ENCODE measurements at regions not wholly inside any gene's neighbourhood (a gene's known extent, or its start where the extent isn't known, plus 50 kb on each side); places are given as distances from the start of the nearest gene placed in this dataset.
"Not testable (repeated sequence)": the region's sequence is repeated elsewhere in the genome, so short reads cannot be mapped to it uniquely, and the experiment has no call there.

DNA sequence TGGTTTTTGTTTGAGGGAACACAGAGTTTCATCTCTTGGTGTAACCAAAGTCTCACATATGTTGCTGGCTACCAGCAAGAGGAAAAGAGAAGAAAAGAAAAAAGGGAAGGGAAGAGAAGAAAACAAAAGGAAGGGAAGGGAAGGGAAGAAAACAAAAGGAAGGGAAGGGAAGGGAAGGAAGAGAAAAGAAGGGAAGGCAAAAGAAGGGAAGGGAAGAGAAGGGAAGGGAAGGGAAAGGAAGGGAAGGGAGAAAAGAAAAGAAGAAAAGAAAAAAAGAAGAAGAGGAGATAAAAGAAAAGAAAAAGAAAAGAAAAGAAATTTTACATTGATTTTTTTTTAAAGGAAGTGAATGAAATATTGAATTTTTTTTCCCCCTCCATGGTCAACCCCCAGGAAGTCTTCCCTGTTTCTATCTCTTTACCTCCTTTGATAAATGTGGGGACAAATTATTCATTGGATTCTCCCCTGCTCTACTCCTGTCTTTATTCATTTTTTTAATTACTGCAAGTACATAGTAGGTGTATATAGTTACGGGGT is 228.0 kb downstream of the SHOX start:
- POLR2A ChIA-PET = no interaction called here
- peaks cover 0 to 10% (median 0%) of the 10 kb centered on the region in 5 donors for H3K27me3 Mint-ChIP-seq
- H3K27ac Mint-ChIP-seq = no peak overlapping the region
- no peaks in the 10 kb centered on the region for H3K4me1 Mint-ChIP-seq
- no peak for ATAC-seq
- H3K4me3 Mint-ChIP-seq = no peak overlapping the region
- H3K36me3 Mint-ChIP-seq = no peaks in the 10 kb centered on the region
- DNase-seq = no peak
- peaks cover 0 to 26% (median 8%) of the 10 kb centered on the region in 9 donors for H3K9me3 Mint-ChIP-seq

DNA sequence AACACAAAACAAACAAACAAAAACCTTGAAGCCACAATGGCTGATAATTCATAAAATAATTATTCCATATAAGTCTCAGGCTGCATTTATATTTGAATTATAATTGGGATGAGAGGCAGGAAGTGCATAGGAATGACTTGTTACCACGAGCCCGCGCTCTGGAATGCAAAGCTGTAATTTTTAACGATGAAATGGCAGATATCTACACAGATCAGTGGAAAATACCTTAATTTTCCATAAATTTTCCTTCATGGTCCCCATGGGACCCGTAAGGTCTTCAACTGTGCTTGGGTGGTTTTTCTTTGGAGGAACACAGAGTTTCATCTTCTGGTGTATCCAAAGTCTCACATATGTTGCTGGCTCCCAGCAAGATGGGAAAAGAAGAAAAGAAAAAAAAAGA is 226.8 kb downstream of the SHOX start:
- no peak overlapping the region for H3K4me3 Mint-ChIP-seq

DNA sequence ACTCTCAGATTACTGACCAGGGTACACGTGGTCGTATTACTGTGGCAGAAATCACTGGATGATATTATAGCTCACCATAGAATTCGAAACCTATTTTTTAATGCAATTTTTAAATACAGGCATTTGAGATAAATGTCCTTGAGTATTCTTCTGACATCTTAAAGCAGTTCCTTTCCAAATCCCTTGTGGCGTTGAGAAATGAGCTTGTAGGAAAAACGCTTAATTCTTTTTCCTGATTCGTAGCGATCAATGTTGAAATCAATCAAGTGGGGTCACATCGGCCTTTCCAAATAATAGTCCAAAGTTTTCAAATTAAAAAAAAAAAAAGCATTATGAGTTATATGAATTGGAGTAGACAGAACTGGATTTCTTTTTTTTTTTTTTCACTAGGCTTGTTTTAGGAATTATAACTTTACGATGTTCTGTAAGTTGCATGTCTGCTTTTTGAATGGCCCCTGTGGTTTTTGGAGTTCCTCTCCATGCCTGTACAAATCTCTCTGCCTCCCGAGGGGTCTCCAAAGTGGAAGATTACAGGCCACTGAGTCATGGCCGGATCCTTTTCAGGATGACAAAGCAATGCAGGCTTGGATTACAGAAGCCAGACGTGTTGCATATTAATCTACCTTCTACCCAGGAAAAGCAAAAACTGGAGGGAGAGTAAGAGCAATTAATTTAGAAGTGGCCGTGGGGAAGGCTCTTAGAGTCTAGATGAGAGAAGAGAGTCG is 226.1 kb downstream of the SHOX start:
- peaks cover 0 to 10% (median 0%) of the 10 kb centered on the region in 5 donors for H3K27me3 Mint-ChIP-seq

More for the DNA sequence above, 226.8 kb downstream of the SHOX start:
- DNase-seq (no peak), ATAC-seq (no peak)
- Mint-ChIP-seq H3K9me3 (peaks cover 2 to 26% (median 10%) of the 10 kb centered on the region in 9 donors), H3K36me3 (no peaks in the 10 kb centered on the region), H3K27ac (no peak overlapping the region), H3K4me1 (no peaks in the 10 kb centered on the region), H3K27me3 (peaks cover 0 to 10% (median 0%) of the 10 kb centered on the region in 5 donors)
- POLR2A ChIA-PET = no interaction called here

DNA sequence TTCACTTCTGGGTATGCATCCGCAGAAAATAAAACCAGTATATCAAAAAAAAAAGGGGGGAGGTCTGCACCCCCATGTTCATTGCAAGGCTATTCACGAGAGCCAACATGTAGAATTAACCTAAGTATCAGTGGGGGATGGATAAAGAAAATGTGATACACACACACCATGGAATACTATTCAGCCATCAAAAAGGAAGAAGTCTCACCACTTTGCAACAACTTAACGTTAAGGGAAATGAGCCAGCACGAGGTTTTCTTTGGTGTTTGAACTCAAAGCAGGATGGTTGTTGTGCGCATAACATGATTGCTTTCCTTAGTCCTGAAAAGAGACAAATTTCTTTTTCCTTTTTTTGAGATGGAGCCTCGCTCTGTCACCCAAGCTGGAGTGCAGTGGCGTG is 222.7 kb downstream of the SHOX start:
- Mint-ChIP-seq H3K27me3 (peaks cover 0 to 14% (median 1%) of the 10 kb centered on the region in 5 donors), H3K27ac (no peak overlapping the region), H3K4me1 (peaks cover 16 to 25% (median 21%) of the 10 kb centered on the region in 4 donors), H3K9me3 (peaks cover 0 to 16% (median 7%) of the 10 kb centered on the region in 9 donors), H3K36me3 (no peaks in the 10 kb centered on the region), H3K4me3 (no peak overlapping the region)
- POLR2A ChIA-PET = no interaction called here
- DNase-seq (no peak), ATAC-seq (no peak)

More for the DNA sequence above, 226.1 kb downstream of the SHOX start:
- Mint-ChIP-seq H3K9me3 (peaks cover 2 to 26% (median 8%) of the 10 kb centered on the region in 9 donors), H3K4me3 (no peak overlapping the region), H3K27ac (no peak overlapping the region), H3K36me3 (no peaks in the 10 kb centered on the region), H3K4me1 (no peaks in the 10 kb centered on the region)
- POLR2A ChIA-PET = no interaction called here
- ATAC-seq (no peak), DNase-seq (no peak)

DNA sequence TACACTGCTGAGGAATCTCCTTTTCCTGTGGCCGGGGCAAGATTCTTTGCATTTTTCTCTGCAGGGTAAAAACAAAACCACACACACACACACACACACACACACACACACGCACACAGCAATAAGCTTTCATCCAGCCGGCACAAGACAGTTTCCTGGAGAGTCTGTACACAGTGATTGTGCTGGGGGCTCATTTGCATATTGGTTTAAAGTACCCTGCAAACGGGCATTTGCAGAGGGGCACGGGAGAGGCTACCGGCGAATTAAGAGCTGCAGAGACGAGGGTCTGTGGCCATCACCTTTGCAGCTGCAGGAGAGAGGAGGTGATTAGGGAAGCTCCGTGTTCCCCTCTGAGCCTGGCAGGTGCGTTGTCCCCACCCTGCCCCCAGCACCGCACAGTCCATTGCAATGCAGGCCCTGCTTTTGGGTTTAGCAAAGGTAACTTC is 219.9 kb downstream of the SHOX start:
- H3K4me1 Mint-ChIP-seq = peaks cover 16 to 25% (median 21%) of the 10 kb centered on the region in 4 donors
- no peaks in the 10 kb centered on the region for H3K36me3 Mint-ChIP-seq
- peak overlapping the region; percentile 16 to 83 (median 74) for H3K4me3 Mint-ChIP-seq
- H3K27ac Mint-ChIP-seq = peak overlapping the region; percentile 20 to 89 (median 56)
- ATAC-seq (peak; percentile 44 to 63), DNase-seq (peak in 2 of 10 donors; percentile 18 to 34)
- POLR2A ChIA-PET = no interaction called here
- peaks cover 0 to 19% (median 1%) of the 10 kb centered on the region in 5 donors for H3K27me3 Mint-ChIP-seq
- peaks cover 0 to 8% (median 0%) of the 10 kb centered on the region in 9 donors for H3K9me3 Mint-ChIP-seq

DNA sequence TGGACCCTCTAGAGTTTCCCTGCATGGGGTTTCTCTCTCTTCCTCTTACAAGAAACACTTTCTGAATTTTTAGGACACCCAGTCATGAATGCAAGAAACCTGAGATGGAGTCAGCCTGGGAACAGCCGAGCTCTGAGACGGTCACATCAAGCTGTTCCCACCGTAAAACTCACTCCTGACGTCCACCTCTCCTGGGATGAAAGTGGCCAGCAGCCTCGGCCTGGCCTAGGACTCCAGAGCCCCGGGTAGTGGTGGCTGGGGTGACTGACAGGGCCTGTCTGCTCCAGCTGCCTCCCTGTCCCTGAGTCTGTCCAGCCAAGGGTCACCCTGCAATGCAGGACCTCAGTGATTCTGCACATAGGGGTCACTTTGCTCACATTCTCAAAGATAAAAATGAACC is 217.8 kb downstream of the SHOX start:
- peaks cover 0 to 5% (median 0%) of the 10 kb centered on the region in 9 donors for H3K9me3 Mint-ChIP-seq
- peaks cover 16 to 25% (median 21%) of the 10 kb centered on the region in 4 donors for H3K4me1 Mint-ChIP-seq
- H3K27me3 Mint-ChIP-seq = peaks cover 0 to 11% (median 1%) of the 10 kb centered on the region in 5 donors
- POLR2A ChIA-PET = no interaction called here
- H3K36me3 Mint-ChIP-seq = no peaks in the 10 kb centered on the region
- no peak for ATAC-seq
- DNase-seq = no peak
- no peak overlapping the region for H3K27ac Mint-ChIP-seq
- H3K4me3 Mint-ChIP-seq = no peak overlapping the region

DNA sequence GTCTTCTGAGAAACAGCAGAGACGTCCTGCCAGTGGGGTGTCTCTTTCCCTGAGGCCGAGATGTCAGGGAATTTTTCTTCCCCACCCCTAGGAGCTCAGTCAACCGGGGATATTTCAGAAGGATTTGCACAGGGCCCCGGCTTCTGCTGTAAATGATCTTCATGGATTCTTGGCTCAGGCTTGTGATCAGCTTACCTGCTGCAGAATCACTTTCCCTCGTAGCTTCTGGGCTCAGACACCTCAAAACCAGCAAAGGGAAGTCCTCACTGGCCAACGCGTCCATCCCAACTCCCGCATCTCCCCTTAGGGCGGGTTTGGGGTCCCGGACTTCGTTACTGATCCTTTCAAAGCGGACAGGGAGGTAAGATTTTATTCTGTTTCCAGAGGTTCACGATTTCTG is 212.7 kb downstream of the SHOX start:
- H3K27ac Mint-ChIP-seq = no peak overlapping the region
- DNase-seq = no peak

DNA sequence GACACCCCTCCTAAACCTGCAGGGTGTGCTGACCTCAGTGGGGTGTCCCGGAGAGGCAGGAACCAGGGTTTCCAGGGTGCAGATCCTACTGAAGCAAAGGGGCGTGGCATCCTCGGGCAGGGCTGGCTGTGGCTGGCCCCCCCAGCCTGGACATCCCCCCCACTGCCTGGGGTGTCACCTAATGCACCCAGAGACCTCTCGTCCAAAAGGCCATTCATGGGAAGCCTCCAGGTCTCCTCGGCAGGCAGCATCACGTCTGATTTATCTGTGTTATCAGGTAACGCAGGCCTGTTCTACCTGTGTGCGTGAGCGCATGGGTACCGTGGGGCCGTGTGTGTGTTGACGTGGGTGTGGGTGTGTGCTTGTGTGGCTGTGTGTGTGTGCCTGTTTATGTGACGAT is 210.0 kb downstream of the SHOX start:
- Mint-ChIP-seq H3K27ac (no peak overlapping the region), H3K4me1 (no peaks in the 10 kb centered on the region), H3K36me3 (no peaks in the 10 kb centered on the region), H3K4me3 (no peak overlapping the region), H3K9me3 (peaks cover 0 to 20% (median 6%) of the 10 kb centered on the region in 9 donors), H3K27me3 (peaks cover 0 to 17% (median 1%) of the 10 kb centered on the region in 5 donors)
- ATAC-seq = no peak
- POLR2A ChIA-PET = no interaction called here
- DNase-seq = no peak

More for the DNA sequence above, 212.7 kb downstream of the SHOX start:
- H3K4me3 Mint-ChIP-seq = no peak overlapping the region
- POLR2A ChIA-PET = no interaction called here
- ATAC-seq = no peak
- no peaks in the 10 kb centered on the region for H3K4me1 Mint-ChIP-seq
- peaks cover 0 to 14% (median 1%) of the 10 kb centered on the region in 5 donors for H3K27me3 Mint-ChIP-seq
- H3K36me3 Mint-ChIP-seq = no peaks in the 10 kb centered on the region
- H3K9me3 Mint-ChIP-seq = peaks cover 0 to 3% (median 0%) of the 10 kb centered on the region in 9 donors

DNA sequence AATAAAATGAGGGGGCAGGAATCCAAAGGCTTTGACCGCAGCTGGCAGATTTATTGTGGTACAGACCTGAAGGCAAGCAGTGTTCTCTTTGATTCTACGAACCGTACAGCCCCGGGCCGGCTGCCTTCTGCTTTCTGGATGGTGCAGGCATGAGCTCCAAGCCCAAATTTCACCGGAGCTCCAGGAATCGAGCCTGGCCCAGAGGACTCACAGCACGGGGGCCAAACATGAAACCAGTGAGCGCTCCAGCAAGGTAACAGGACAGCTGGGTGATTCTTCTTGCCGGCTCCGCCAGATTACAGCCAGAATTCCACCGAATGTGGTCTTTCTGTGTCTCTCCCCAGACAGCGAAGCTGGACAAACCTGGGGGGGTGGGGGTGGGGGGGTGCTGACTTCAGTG is 208.1 kb downstream of the SHOX start:
- POLR2A ChIA-PET = not testable (repeated sequence)

DNA sequence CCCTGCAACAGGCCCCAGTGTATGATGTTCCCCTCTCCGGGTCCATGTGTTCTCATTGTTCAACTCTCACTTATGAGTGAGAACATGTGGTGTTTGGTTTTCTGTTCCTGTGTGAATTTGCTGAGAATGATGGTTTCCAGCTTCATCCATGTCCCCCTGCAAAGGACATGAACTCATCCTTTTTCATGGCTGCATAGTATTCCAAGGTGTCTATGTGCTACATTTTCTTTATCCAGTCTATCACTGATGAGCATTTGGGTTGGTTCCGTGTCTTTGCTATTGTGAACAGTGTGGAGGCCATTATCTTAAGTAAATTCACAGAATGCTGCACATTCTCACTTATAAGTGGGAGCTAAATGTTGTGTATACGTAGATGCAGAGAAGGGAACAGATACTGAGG is 205.3 kb downstream of the SHOX start:
- ATAC-seq, H3K36me3 Mint-ChIP-seq, POLR2A ChIA-PET, H3K4me1 Mint-ChIP-seq, DNase-seq, H3K4me3 Mint-ChIP-seq, H3K27ac Mint-ChIP-seq: not testable (repeated sequence)
- peaks cover 0 to 30% (median 9%) of the 10 kb centered on the region in 9 donors for H3K9me3 Mint-ChIP-seq
- H3K27me3 Mint-ChIP-seq = peaks cover 0 to 13% (median under 1%) of the 10 kb centered on the region in 5 donors

More for the DNA sequence above, 208.1 kb downstream of the SHOX start:
- not testable (repeated sequence) for H3K4me1 Mint-ChIP-seq, H3K4me3 Mint-ChIP-seq, H3K36me3 Mint-ChIP-seq, DNase-seq, H3K27ac Mint-ChIP-seq, ATAC-seq
- Mint-ChIP-seq H3K9me3 (peaks cover 0 to 29% (median 9%) of the 10 kb centered on the region in 9 donors), H3K27me3 (peaks cover 0 to 17% (median 1%) of the 10 kb centered on the region in 5 donors)

DNA sequence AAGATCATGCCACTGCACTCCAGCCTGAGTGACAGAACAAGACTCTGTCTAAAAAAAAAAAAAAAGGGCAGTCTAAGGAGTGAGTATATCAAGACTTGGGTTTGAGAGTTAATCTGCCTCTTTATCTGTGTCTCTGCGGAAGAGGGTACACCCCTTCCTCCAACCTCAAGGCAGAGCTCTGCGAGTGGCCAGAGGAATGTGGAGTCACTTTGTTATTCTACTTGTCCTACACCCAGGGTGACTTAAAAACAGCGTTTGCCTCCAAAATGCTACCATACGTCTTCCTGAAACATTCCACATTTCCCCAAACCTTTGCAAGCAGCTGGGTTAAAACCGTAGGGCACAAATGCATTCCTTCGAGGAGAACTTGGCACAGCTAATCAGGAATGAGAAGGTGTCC is 199.9 kb downstream of the SHOX start:
- Mint-ChIP-seq H3K4me3 (no peak overlapping the region), H3K36me3 (no peaks in the 10 kb centered on the region), H3K27me3 (peaks cover 0 to 8% (median 0%) of the 10 kb centered on the region in 5 donors), H3K4me1 (peaks cover 0 to 5% (median 2%) of the 10 kb centered on the region in 4 donors), H3K9me3 (peaks cover 0 to 11% (median 3%) of the 10 kb centered on the region in 9 donors), H3K27ac (no peak overlapping the region)
- POLR2A ChIA-PET = no interaction called here
- DNase-seq (no peak), ATAC-seq (no peak)

DNA sequence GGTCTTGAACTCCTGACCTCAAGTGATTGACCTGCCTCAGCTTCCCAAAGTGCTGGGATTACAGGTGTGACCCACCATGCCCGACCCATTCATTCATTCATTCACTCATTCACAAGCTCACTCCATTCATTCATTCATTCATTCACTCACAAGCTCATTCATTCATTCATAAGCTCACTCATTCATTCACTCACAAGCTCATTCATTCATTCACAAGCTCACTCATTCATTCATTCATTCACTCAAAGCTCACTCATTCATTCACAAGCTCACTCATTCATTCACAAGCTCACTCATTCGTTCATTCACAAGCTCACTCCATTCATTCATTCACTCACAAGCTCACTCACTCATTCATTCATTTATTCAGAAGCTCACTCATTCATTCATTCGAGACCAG is 198.6 kb downstream of the SHOX start:
- H3K9me3 Mint-ChIP-seq = peaks cover 0 to 5% (median 0%) of the 10 kb centered on the region in 9 donors
- no peak overlapping the region for H3K27ac Mint-ChIP-seq
- POLR2A ChIA-PET = no interaction called here
- peaks cover 0 to 5% (median 2%) of the 10 kb centered on the region in 4 donors for H3K4me1 Mint-ChIP-seq
- no peak overlapping the region for H3K4me3 Mint-ChIP-seq
- no peaks in the 10 kb centered on the region for H3K36me3 Mint-ChIP-seq
- ATAC-seq (no peak), DNase-seq (no peak)
- H3K27me3 Mint-ChIP-seq = peaks cover 0 to 8% (median 0%) of the 10 kb centered on the region in 5 donors

DNA sequence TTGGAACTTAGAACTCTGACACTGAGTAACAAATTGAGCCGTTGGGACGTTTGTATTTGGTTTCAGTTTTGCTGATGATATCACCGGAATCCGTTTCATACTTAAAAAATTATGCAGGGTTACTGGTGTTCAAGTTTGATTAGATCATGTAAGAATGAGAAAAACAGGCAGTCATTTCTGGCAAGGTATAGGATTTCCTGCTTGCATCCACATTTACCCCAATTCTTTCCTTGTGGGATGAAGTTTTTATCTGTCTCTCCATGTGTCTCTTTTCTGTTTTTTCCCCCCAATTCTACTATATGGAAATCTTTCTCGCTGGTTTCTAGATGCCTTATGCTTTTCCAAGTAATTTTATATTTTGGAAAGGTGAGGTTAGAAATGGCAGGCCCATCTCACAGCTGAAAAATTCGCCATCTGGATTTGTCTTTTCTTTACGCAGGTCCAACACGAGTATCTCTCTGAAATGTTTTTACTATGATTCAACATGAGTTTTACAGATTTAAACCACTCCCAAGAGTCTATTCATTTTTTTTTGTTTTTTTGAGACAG is 197.9 kb downstream of the SHOX start:
- H3K27ac Mint-ChIP-seq = no peak overlapping the region
- peak overlapping the region in 2 of 10 donors; percentile 10 to 18 for H3K4me3 Mint-ChIP-seq
- POLR2A ChIA-PET = no interaction called here
- ATAC-seq = no peak
- peaks cover 0 to 5% (median 2%) of the 10 kb centered on the region in 4 donors for H3K4me1 Mint-ChIP-seq
- H3K27me3 Mint-ChIP-seq = peaks cover 0 to 7% (median 0%) of the 10 kb centered on the region in 5 donors
- H3K9me3 Mint-ChIP-seq = peaks cover 0 to 4% (median 0%) of the 10 kb centered on the region in 9 donors
- no peaks in the 10 kb centered on the region for H3K36me3 Mint-ChIP-seq
- no peak for DNase-seq
